Heart right ventricle (tissue), 16 donors: ENCODE measurements at regions not wholly inside any gene's neighbourhood (a gene's known extent, or its start where the extent isn't known, plus 50 kb on each side); places are given as distances from the start of the nearest gene placed in this dataset.

ENCODE experiments used
- ATAC-seq, 8 donors: fragments of 200-7000 bp; cut with Tn5 transposase; one replicate each; pipeline ENCODE4 v1.9.1; 2020; ENCODE audit warnings: mild to moderate bottlenecking in 8 of 8, moderate library complexity in 8 of 8, moderate number of reproducible peaks in 1 of 8
- DNase-seq, 2 donors: peaks; one replicate each; pipeline ENCODE4 v3.0.0-alpha.2; 2020
- H3K27ac ChIP-seq, 10 donors: fragments of 200-600 bp; sonication (generic) in 2 of 10; one replicate each; pipeline versions ENCODE4 v1.5.0 to v1.8.0; 2020 to 2022; ENCODE audit warnings: mild to moderate bottlenecking in 3 of 10
- H3K27me3 ChIP-seq, 7 donors: fragments of 200-600 bp; one replicate each; pipeline ENCODE4 v1.8.0; 2021 to 2022; ENCODE audit warnings: mild to moderate bottlenecking in 2 of 7
- H3K36me3 ChIP-seq, 9 donors: fragments of 200-600 bp; sonication (generic) in 1 of 9; one replicate each; pipeline versions ENCODE4 v1.5.0 to v1.8.0; 2020 to 2022; ENCODE audit warnings: mild to moderate bottlenecking in 2 of 9
- H3K4me1 ChIP-seq, 9 donors: fragments of 200-600 bp; sonication (generic) in 1 of 9; one replicate each; pipeline versions ENCODE4 v1.5.0 to v1.8.0; 2020 to 2022; ENCODE audit warnings: mild to moderate bottlenecking in 4 of 9
- H3K4me3 ChIP-seq, 10 donors: fragments of 200-600 bp; sonication (generic) in 2 of 10; one replicate each; pipeline versions ENCODE4 v1.5.0 to v1.8.0; 2020 to 2022; ENCODE audit warnings: mild to moderate bottlenecking in 7 of 10, moderate library complexity in 2 of 10
- H3K9me3 ChIP-seq, 11 donors: fragments of 200-600 bp in 10 of 11; sonication (generic) in 2 of 11; one replicate each; pipeline versions ENCODE4 v1.5.0 to v1.8.0; 2013 to 2022; ENCODE audit warnings: mild to moderate bottlenecking in 2 of 11, control low read depth in 1 of 11, moderate library complexity in 1 of 11
- CTCF ChIP-seq, 9 donors: fragments of 200-600 bp; sonication (generic) in 2 of 9; IDR thresholded peaks; one replicate each; pipeline versions ENCODE4 v1.5.0 to v1.8.0; 2021 to 2022; ENCODE audit warnings: antibody characterized with exemption in 9 of 9, mild to moderate bottlenecking in 5 of 9, moderate library complexity in 1 of 9
- WGBS, 2 donors: extraction: QIAGEN DNeasy Blood & Tissue Kit; methylation state at CpG; one replicate each; pipeline ENCODE4 v1.1.7; 2013; ENCODE audit warnings: inconsistent platforms in 1 of 2; 5-methylcytosine and 5-hydroxymethylcytosine counted together
- intact Hi-C, 10 donors: fragments of 100-400 bp; cut with DNase I; formaldehyde crosslinking; loops; one replicate each; pipeline versions ENCODE4 v1.11.1 to v1.14.2; 2022
- donor health status: Arrhythmogenic right ventricular cardiomyopathy.
- donor health status: ischemic (EF 13 %, LVEDD 7.1; RV severe dilation, severe dysfunction).
- donor health status: healthy with polysubstance abuse.
- donor health status: DM: no; HTN: yes; CAD: no.
- donor health status: DM: no; HTN: no; CAD: no.
- donor health status: ischemic (EF 25% LVEDD 6.9; RV normal size, moderate dysfunction).
- donor health status: ischemic (EF 25% LVEDD 5.7; RV mildly dilated, moderate dysfunction).
- donor health status: healthy.
- donor health status: DM: yes; HTN: yes; CAD: no.
- donor health status: Ischemic cardiomyopathy.
- donor health status: ischemic (EF 35%, LVEDD 5.7; RV mildly dilated, moderate dysfunction).
- donor health status: nonischemic (EF 11% LVEDD 7.7; RV severe dilation, severe dysfunction).
- donor health status: DM: yes; HTN: yes; CAD: no.
- donor health status: PGD.
- donor health status: ischemic (EF 29% LVEDD 5.4; RV normal size, mild dysfunction).
- donor health status: nonischemic (EF 23%, LVEDD 6.1; RV moderate dilation, normal function).

DNA sequence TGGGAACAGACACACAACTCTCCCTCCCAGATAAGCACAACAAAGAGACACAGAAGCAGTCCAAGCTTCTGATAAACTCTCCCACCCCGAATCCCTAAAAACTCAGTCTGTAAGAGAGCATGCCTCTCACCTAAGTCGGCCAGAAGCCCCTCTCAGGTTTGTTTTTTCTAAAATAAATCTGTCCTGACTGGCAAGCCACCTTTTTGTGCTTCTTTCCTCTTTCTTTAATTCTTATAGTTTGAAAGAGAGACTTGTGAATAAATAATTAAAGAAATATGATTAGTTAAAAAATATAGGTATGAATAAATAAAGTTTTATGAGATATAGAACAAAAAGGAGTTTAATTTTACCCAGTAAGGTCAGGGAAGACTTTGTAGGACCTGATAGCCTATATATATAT is 329.0 kb upstream of the SLCO3A1 start:
- no peak overlapping the region for H3K27ac ChIP-seq
- DNase-seq = no peak
- intact Hi-C loops = loop anchor here in 5 of 10 donors (5.0 to 10.0 kb wide), 3 partner anchors 220 to 320 kb away; no protein-coding TSS in a partner anchor

GRCh38 chr15:91525751-91526150 is 327.8 kb upstream of the SLCO3A1 start:
- WGBS, 2 donors = 52 to 64% methylated on average over 3 of the region's 3 CpGs
- DNase-seq = peak in 1 of 2 donors; percentile 13
- no peaks in the 10 kb centered on the region for H3K27me3 ChIP-seq
- no peak overlapping the region for H3K4me3 ChIP-seq
- H3K36me3 ChIP-seq = no peaks in the 10 kb centered on the region
- intact Hi-C loops = loop anchor here in 4 of 10 donors (5.0 to 10.0 kb wide), 3 partner anchors 221 to 319 kb away; no protein-coding TSS in a partner anchor
- no peak for TF ChIP-seq CTCF (IDR thresholded peaks at IDR 0.05)
- peak in 7 of 8 donors; percentile 38 to 88 (median 72) for ATAC-seq
- H3K4me1 ChIP-seq = peaks cover 0 to 15% (median 0%) of the 10 kb centered on the region in 9 donors
- peaks cover 0 to 5% (median 0%) of the 10 kb centered on the region in 11 donors for H3K9me3 ChIP-seq
- peak overlapping the region in 5 of 10 donors; percentile 39 to 68 (median 55) for H3K27ac ChIP-seq

More for the DNA sequence above, 329.0 kb upstream of the SLCO3A1 start:
- peaks cover 0 to 5% (median 0%) of the 10 kb centered on the region in 11 donors for H3K9me3 ChIP-seq
- 60 to 67% methylated on average over 2 of the region's 2 CpGs for WGBS, 2 donors
- H3K4me3 ChIP-seq = no peak overlapping the region
- ATAC-seq = no peak
- H3K36me3 ChIP-seq = no peaks in the 10 kb centered on the region
- H3K4me1 ChIP-seq = peaks cover 0 to 14% (median 0%) of the 10 kb centered on the region in 9 donors
- H3K27me3 ChIP-seq = no peaks in the 10 kb centered on the region
- TF ChIP-seq CTCF (IDR thresholded peaks at IDR 0.05) = no peak

DNA sequence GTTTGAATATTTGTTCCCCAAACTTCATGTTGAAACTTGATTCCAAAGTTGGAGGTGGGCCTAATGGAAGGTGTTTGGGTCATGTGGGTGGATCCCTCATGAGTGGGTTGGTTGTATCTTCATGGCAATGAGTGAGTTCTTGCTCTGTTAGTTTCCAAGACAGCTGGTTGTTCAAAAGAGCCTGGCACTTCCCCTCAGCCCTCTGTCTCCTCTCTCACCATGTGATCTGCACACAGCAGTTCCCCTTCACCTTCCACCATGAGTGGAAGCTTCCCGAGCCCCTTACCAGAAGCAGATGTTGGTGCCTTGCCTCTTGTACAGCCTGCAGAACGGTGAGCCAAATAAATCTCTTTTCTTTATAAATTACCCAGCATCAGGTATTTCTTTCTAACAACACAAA is 327.1 kb upstream of the SLCO3A1 start:
- no peak for ATAC-seq
- no peak overlapping the region for H3K4me3 ChIP-seq
- TF ChIP-seq CTCF (IDR thresholded peaks at IDR 0.05) = no peak
- H3K36me3 ChIP-seq = no peaks in the 10 kb centered on the region
- H3K9me3 ChIP-seq = peaks cover 0 to 5% (median 0%) of the 10 kb centered on the region in 11 donors
- peaks cover 0 to 21% (median 0%) of the 10 kb centered on the region in 9 donors for H3K4me1 ChIP-seq
- WGBS, 2 donors = 75 to 91% methylated on average over 2 of the region's 2 CpGs
- DNase-seq = no peak
- H3K27ac ChIP-seq = peak overlapping the region in 5 of 10 donors; percentile 24 to 68 (median 55)
- no peaks in the 10 kb centered on the region for H3K27me3 ChIP-seq
- intact Hi-C loops = loop anchor here in 4 of 10 donors (5.0 to 10.0 kb wide), 3 partner anchors 222 to 318 kb away; no protein-coding TSS in a partner anchor

- H3K27ac ChIP-seq = no peak overlapping the region
- peaks cover 0 to 5% (median 0%) of the 10 kb centered on the region in 11 donors for H3K9me3 ChIP-seq
- 76 to 79% methylated on average over 5 of the region's 5 CpGs for WGBS, 2 donors
- peaks cover 0 to 24% (median 0%) of the 10 kb centered on the region in 9 donors for H3K4me1 ChIP-seq
- ATAC-seq (no peak), DNase-seq (no peak)
- no peaks in the 10 kb centered on the region for H3K27me3 ChIP-seq
- no peaks in the 10 kb centered on the region for H3K36me3 ChIP-seq
- no peak for TF ChIP-seq CTCF (IDR thresholded peaks at IDR 0.05)
- no peak overlapping the region for H3K4me3 ChIP-seq
- intact Hi-C loops = loop anchor here in 5 of 10 donors (1.0 to 10.0 kb wide), 4 partner anchors 32 to 316 kb away; no protein-coding TSS in a partner anchor
Measured at GRCh38 chr15:91528801-91529200, 324.7 kb upstream of the SLCO3A1 start.
